ENCODE measurements at regions not wholly inside any gene's neighbourhood (a gene's known extent, or its start where the extent isn't known, plus 50 kb on each side); places are given as distances from the start of the nearest gene placed in this dataset.
"Not testable (repeated sequence)": the region's sequence is repeated elsewhere in the genome, so short reads cannot be mapped to it uniquely, and the experiment has no call there.

GRCh38 chr6:167217951-167218759 lies 60.4 kb upstream of the GPR31 start:
- H3K27me3 ChIP-seq (ENCODE audit: control insufficient read depth, insufficient read depth, low read length); H3K27ac ChIP-seq (ENCODE audit: low read length); H3K9me3 ChIP-seq (ENCODE audit: control insufficient read depth, low read depth, low read length); H3K36me3 ChIP-seq (ENCODE audit: control insufficient read depth, low read depth, low read length); H3K9ac ChIP-seq (ENCODE audit: low read length); H3K4me3 ChIP-seq (ENCODE audit: low read length); H3K4me1 ChIP-seq (ENCODE audit: control insufficient read depth, low read depth, low read length): not testable (repeated sequence)

DNA sequence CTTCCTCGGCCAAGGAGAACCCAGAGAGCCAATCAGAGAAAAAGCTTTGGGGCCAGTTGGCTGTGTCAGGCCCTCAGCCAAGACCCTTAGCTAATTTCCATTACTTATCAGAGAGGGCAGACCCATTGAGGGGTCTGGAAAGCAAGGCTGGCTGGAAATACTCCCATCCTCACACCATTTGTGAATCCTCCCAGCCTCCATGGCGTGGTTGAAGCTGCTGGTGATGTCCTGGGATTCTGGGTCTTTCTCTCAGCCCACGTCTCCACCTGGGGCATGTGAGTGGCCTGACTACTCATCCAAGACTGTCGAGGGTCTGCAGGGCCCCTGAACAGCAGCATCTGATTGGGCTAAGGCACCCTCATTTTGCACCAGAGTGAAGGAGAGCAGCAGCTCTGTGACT lies 61.3 kb upstream of the GPR31 start:
- H3K36me3 ChIP-seq (ENCODE audit: control insufficient read depth, low read depth, low read length); H3K4me3 ChIP-seq (ENCODE audit: low read length); H3K4me1 ChIP-seq (ENCODE audit: control insufficient read depth, low read depth, low read length); H3K27me3 ChIP-seq (ENCODE audit: control insufficient read depth, insufficient read depth, low read length); H3K27ac ChIP-seq (ENCODE audit: low read length); H3K9ac ChIP-seq (ENCODE audit: low read length); H3K9me3 ChIP-seq (ENCODE audit: control insufficient read depth, low read depth, low read length): not testable (repeated sequence)

GRCh38 chr6:167219967-167220512 lies 62.3 kb upstream of the GPR31 start:
- Histone ChIP-seq H3K9ac (ENCODE audit: low read length) (no peak overlapping the region), H3K9me3 (ENCODE audit: control insufficient read depth, low read depth, low read length) (no peaks in the 10 kb centered on the region), H3K4me1 (ENCODE audit: control insufficient read depth, low read depth, low read length) (peaks cover 17% of the 10 kb centered on the region), H3K36me3 (ENCODE audit: control insufficient read depth, low read depth, low read length) (no peaks in the 10 kb centered on the region), H3K27ac (ENCODE audit: low read length) (no peak overlapping the region), H3K4me3 (ENCODE audit: low read length) (no peak overlapping the region), H3K27me3 (ENCODE audit: control insufficient read depth, insufficient read depth, low read length) (peaks cover 8% of the 10 kb centered on the region)

- Histone ChIP-seq H3K9ac (ENCODE audit: low read length) (no peak overlapping the region), H3K36me3 (ENCODE audit: control insufficient read depth, low read depth, low read length) (no peaks in the 10 kb centered on the region), H3K9me3 (ENCODE audit: control insufficient read depth, low read depth, low read length) (no peaks in the 10 kb centered on the region), H3K27ac (ENCODE audit: low read length) (no peak overlapping the region), H3K4me3 (ENCODE audit: low read length) (no peak overlapping the region), H3K4me1 (ENCODE audit: control insufficient read depth, low read depth, low read length) (peaks cover 30% of the 10 kb centered on the region), H3K27me3 (ENCODE audit: control insufficient read depth, insufficient read depth, low read length) (peaks cover 8% of the 10 kb centered on the region)
These were observed 63.8 kb upstream of the GPR31 start for GRCh38 chr6:167221400-167222201.

DNA sequence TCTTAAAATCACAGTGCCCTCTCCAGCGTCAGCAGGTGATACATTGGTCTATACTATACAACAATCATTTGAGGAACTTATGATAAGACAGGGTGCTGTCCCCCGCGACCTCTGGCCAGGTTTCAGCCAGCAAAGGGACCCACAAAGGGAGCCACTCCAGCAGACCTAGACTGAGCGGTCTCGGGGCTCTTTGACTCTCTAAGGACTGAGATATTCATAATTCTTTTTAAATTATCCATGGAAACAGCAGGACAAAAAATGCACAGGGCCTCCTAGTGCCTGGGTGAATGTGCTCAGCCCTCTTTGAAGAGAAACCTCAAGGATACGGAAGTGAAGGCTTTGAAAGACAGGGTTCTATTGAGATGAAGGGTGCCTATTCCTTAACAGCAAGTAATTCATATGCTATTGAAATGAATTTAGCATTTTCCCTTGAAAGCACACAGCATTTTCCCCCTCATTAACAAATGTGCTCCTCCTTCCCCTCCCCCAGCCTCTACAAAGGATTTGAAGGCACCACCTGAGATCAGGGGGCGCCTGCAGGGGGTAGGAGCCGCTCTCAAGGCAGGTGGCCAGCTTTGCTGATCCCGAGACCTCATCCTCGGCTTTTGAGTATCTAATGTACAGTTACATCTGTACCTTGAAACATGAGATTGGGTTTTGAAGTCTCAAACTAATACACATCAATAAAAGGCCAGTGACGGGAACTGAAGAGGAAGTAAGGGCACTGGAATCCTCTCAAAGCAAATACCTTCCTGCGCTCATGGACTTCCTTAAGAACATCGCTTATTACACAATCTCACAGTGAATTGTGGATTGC lies 65.3 kb upstream of the UNC93A start:
- not testable (repeated sequence) for H3K27me3 ChIP-seq (ENCODE audit: control insufficient read depth, insufficient read depth, low read length); H3K9me3 ChIP-seq (ENCODE audit: control insufficient read depth, low read depth, low read length); H3K27ac ChIP-seq (ENCODE audit: low read length); H3K9ac ChIP-seq (ENCODE audit: low read length); H3K36me3 ChIP-seq (ENCODE audit: control insufficient read depth, low read depth, low read length)
- Histone ChIP-seq H3K4me3 (ENCODE audit: low read length) (peak overlapping the region; percentile 49), H3K4me1 (ENCODE audit: control insufficient read depth, low read depth, low read length) (peaks cover 43% of the 10 kb centered on the region)

- peaks cover 43% of the 10 kb centered on the region for H3K4me1 ChIP-seq (ENCODE audit: control insufficient read depth, low read depth, low read length)
- H3K9ac ChIP-seq (ENCODE audit: low read length), result no peak overlapping the region
- H3K9me3 ChIP-seq (ENCODE audit: control insufficient read depth, low read depth, low read length), result no peaks in the 10 kb centered on the region
- no peaks in the 10 kb centered on the region for H3K27me3 ChIP-seq (ENCODE audit: control insufficient read depth, insufficient read depth, low read length)
- no peaks in the 10 kb centered on the region for H3K36me3 ChIP-seq (ENCODE audit: control insufficient read depth, low read depth, low read length)
- H3K4me3 ChIP-seq (ENCODE audit: low read length), result peak overlapping the region; percentile 49
- H3K27ac ChIP-seq (ENCODE audit: low read length), result no peak overlapping the region
These were observed 64.8 kb upstream of the UNC93A start for GRCh38 chr6:167226383-167226685.

GRCh38 chr6:167226791-167227190 lies 64.3 kb upstream of the UNC93A start:
- Histone ChIP-seq H3K36me3 (ENCODE audit: control insufficient read depth, low read depth, low read length) (peaks cover 2% of the 10 kb centered on the region), H3K9ac (ENCODE audit: low read length) (no peak overlapping the region), H3K4me3 (ENCODE audit: low read length) (peak overlapping the region; percentile 49), H3K9me3 (ENCODE audit: control insufficient read depth, low read depth, low read length) (no peaks in the 10 kb centered on the region), H3K27ac (ENCODE audit: low read length) (no peak overlapping the region), H3K4me1 (ENCODE audit: control insufficient read depth, low read depth, low read length) (peaks cover 43% of the 10 kb centered on the region), H3K27me3 (ENCODE audit: control insufficient read depth, insufficient read depth, low read length) (no peaks in the 10 kb centered on the region)

DNA sequence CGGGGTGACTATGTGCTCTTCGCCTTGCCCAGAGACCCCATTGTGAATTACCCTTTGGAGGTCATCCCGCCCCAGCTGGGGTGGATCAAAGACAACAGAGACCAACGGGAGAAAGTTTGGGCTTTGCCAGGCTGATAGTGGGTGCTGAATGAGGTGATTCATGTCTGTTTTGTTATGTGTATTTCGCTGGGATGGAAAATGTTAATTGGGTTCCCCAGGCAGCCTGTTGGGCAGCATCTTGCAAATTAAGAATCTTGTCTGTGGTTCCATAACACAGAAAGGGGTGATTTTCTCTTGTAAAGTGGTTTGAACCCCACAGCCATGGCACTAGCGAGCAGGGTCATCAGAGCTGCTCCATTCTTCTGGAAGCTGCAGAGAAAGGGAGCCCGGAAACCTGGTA lies 63.1 kb upstream of the UNC93A start:
- H3K27me3 ChIP-seq (ENCODE audit: control insufficient read depth, insufficient read depth, low read length), result no peaks in the 10 kb centered on the region
- no peaks in the 10 kb centered on the region for H3K9me3 ChIP-seq (ENCODE audit: control insufficient read depth, low read depth, low read length)
- peaks cover 12% of the 10 kb centered on the region for H3K36me3 ChIP-seq (ENCODE audit: control insufficient read depth, low read depth, low read length)
- H3K9ac ChIP-seq (ENCODE audit: low read length), result peak overlapping the region; percentile 55
- peak overlapping the region; percentile 85 for H3K4me3 ChIP-seq (ENCODE audit: low read length)
- H3K27ac ChIP-seq (ENCODE audit: low read length), result peak overlapping the region; percentile 28
- peaks cover 50% of the 10 kb centered on the region for H3K4me1 ChIP-seq (ENCODE audit: control insufficient read depth, low read depth, low read length)

GRCh38 chr6:167229586-167229985 lies 61.5 kb upstream of the UNC93A start:
- Histone ChIP-seq H3K36me3 (ENCODE audit: control insufficient read depth, low read depth, low read length) (peaks cover 28% of the 10 kb centered on the region), H3K27me3 (ENCODE audit: control insufficient read depth, insufficient read depth, low read length) (no peaks in the 10 kb centered on the region), H3K4me1 (ENCODE audit: control insufficient read depth, low read depth, low read length) (peaks cover 52% of the 10 kb centered on the region), H3K9me3 (ENCODE audit: control insufficient read depth, low read depth, low read length) (no peaks in the 10 kb centered on the region), H3K4me3 (ENCODE audit: low read length) (peak overlapping the region; percentile 85), H3K27ac (ENCODE audit: low read length) (no peak overlapping the region), H3K9ac (ENCODE audit: low read length) (peak overlapping the region; percentile 55)

DNA sequence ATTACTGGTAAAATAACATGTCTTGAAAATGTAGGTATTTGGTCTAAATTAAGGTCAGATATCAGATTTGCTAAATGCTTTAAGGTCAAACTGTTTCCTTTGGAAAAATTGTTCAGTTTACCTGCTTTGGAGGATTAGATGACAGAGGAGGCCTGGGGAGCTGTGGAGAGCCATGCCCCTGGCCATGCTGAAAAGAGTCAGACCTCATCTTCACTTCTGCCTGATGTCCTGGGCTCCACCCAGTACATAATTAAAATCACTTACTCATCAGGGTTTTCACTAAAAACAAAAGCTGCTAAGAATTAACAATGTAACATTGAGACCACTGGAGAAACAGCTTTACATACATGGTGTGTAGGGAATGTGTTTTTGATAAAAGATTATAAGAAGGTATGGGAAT lies 60.8 kb upstream of the UNC93A start:
- Histone ChIP-seq H3K36me3 (ENCODE audit: control insufficient read depth, low read depth, low read length) (peaks cover 34% of the 10 kb centered on the region), H3K27me3 (ENCODE audit: control insufficient read depth, insufficient read depth, low read length) (no peaks in the 10 kb centered on the region), H3K9me3 (ENCODE audit: control insufficient read depth, low read depth, low read length) (no peaks in the 10 kb centered on the region), H3K4me3 (ENCODE audit: low read length) (peak overlapping the region; percentile 85), H3K9ac (ENCODE audit: low read length) (peak overlapping the region; percentile 55), H3K4me1 (ENCODE audit: control insufficient read depth, low read depth, low read length) (peaks cover 50% of the 10 kb centered on the region), H3K27ac (ENCODE audit: low read length) (no peak overlapping the region)

- Histone ChIP-seq H3K9ac (ENCODE audit: low read length) (no peak overlapping the region), H3K9me3 (ENCODE audit: control insufficient read depth, low read depth, low read length) (no peaks in the 10 kb centered on the region), H3K36me3 (ENCODE audit: control insufficient read depth, low read depth, low read length) (peaks cover 53% of the 10 kb centered on the region), H3K4me1 (ENCODE audit: control insufficient read depth, low read depth, low read length) (peaks cover 36% of the 10 kb centered on the region), H3K27ac (ENCODE audit: low read length) (no peak overlapping the region), H3K4me3 (ENCODE audit: low read length) (peak overlapping the region; percentile 85), H3K27me3 (ENCODE audit: control insufficient read depth, insufficient read depth, low read length) (no peaks in the 10 kb centered on the region)
These were observed 58.8 kb upstream of the UNC93A start for GRCh38 chr6:167232356-167232755.

All from iPS-18a (cell line).